ENCODE measurements at regions not wholly inside any gene's neighbourhood (a gene's known extent, or its start where the extent isn't known, plus 50 kb on each side); places are given as distances from the start of the nearest gene placed in this dataset.

DNA sequence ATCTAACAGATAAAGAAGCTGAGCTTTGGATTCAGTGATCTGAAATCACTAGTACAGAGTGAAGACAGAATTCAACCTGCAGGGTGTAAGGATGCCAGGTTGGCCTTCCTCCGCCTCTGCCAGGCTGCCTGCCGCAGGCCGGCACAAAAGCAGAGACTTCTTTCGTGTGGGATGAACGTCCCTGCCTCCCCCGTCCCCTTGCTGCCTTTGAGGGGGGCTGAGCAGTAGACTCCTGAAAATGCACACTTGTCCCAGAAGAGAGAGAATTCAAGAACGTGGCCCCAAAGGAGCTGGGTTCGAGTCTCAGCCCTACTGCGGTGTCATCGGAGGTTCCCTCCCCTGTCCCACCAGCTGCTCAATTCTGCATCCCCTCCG is 154.3 kb downstream of the BCL11B start:
- Histone ChIP-seq H3K4me3 (no peak overlapping the region), H3K27me3 (replicated peaks; ENCODE audit: insufficient read depth) (peaks cover 7% of the 10 kb centered on the region), H3K9me3 (peaks cover 2% of the 10 kb centered on the region), H3K36me3 (no peaks in the 10 kb centered on the region), H3K27ac (no peak overlapping the region), H3K4me1 (ENCODE audit: control insufficient read depth in 1 of 2, low read depth in 2 of 2) (no peaks in the 10 kb centered on the region)
- TF ChIP-seq, protein P1, sequence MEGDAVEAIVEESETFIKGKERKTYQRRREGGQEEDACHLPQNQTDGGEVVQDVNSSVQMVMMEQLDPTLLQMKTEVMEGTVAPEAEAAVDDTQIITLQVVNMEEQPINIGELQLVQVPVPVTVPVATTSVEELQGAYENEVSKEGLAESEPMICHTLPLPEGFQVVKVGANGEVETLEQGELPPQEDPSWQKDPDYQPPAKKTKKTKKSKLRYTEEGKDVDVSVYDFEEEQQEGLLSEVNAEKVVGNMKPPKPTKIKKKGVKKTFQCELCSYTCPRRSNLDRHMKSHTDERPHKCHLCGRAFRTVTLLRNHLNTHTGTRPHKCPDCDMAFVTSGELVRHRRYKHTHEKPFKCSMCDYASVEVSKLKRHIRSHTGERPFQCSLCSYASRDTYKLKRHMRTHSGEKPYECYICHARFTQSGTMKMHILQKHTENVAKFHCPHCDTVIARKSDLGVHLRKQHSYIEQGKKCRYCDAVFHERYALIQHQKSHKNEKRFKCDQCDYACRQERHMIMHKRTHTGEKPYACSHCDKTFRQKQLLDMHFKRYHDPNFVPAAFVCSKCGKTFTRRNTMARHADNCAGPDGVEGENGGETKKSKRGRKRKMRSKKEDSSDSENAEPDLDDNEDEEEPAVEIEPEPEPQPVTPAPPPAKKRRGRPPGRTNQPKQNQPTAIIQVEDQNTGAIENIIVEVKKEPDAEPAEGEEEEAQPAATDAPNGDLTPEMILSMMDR (IDR thresholded peaks at IDR 0.05) = no peak
- DNase-seq (ENCODE audit: low spot score) = no peak
- ATAC-seq (ENCODE audit: insufficient number of reproducible peaks, low FRiP score, low read depth) = no peak

DNA sequence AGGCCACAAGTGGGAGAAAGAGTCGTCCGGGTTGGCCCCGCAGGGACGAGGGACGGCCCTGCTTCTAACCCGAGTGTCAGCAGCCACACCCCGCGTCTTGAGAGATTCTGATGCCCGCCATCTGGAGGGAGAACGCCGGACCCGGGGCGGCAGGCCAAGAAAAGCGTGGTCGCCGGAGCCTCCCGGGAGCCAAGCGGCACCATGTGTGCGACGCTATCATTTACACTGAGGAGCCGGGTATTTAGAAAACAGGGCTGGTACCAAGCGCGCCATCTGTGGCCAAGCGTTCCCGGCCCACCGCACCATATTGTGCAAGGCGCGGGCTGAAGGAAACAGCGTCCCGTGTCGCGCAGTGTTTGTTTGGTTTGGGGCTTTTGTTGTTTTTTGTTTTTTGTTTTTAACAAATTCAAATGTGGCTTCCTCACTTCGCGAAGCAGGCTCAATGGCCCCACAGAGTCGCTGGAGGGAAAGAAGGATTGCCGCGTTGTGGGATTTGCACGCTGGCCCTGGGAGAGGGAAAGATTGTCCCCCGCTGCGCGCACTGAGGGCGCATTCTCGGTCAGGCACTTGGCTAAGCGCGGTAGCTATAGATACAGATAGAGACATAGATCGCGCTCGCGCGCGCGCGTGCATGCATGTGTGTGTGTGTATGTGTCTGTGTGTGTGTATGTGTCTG is 153.8 kb downstream of the BCL11B start:
- ATAC-seq (ENCODE audit: insufficient number of reproducible peaks, low FRiP score, low read depth) (no peak), DNase-seq (ENCODE audit: low spot score) (no peak)
- peaks cover 2% of the 10 kb centered on the region for H3K9me3 ChIP-seq
- TF ChIP-seq, protein P1 (IDR thresholded peaks at IDR 0.05) = no peak
- no peak overlapping the region for H3K27ac ChIP-seq
- H3K4me1 ChIP-seq (ENCODE audit: control insufficient read depth in 1 of 2, low read depth in 2 of 2) = no peaks in the 10 kb centered on the region
- H3K4me3 ChIP-seq = no peak overlapping the region
- peaks cover 7% of the 10 kb centered on the region for H3K27me3 ChIP-seq (replicated peaks; ENCODE audit: insufficient read depth)
- H3K36me3 ChIP-seq = no peaks in the 10 kb centered on the region

DNA sequence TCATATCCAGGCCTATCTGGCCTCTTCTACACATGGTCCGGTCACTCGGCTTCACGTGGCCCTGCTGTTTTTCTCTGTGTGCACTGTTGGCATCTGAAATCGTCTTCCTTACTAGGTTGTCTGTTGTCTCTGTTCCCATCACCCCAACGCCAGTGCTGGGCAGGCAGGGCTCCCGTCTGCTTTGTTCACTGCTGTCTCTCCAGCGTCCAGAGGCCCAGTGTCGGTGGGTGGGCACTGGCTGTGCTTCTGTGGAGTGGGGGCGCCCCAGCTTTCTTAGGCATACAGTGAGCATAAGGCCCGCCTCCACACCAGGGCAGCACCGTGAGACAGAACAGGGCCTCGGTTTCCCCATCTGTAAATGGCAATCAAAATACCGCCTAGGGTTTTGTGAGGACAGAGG is 153.1 kb downstream of the BCL11B start:
- H3K27me3 ChIP-seq (replicated peaks; ENCODE audit: insufficient read depth) = peaks cover 7% of the 10 kb centered on the region
- ATAC-seq (ENCODE audit: insufficient number of reproducible peaks, low FRiP score, low read depth) = no peak

More for the DNA sequence above, 153.1 kb downstream of the BCL11B start:
- H3K36me3 ChIP-seq = no peaks in the 10 kb centered on the region
- no peak overlapping the region for H3K27ac ChIP-seq
- TF ChIP-seq, protein P1 (IDR thresholded peaks at IDR 0.05) = no peak
- H3K9me3 ChIP-seq = peaks cover 2% of the 10 kb centered on the region
- H3K4me1 ChIP-seq (ENCODE audit: control insufficient read depth in 1 of 2, low read depth in 2 of 2) = no peaks in the 10 kb centered on the region
- H3K4me3 ChIP-seq = no peak overlapping the region
- no peak for DNase-seq (ENCODE audit: low spot score)
